Stomach (tissue), 4 donors: ENCODE measurements at regions not wholly inside any gene's neighbourhood (a gene's known extent, or its start where the extent isn't known, plus 50 kb on each side); places are given as distances from the start of the nearest gene placed in this dataset.

ENCODE experiments used
- POLR2A ChIP-seq, 4 donors: fragments of 450-650 bp; IDR thresholded peaks; one replicate each; pipeline ENCODE4 v1.6.1; 2016; ENCODE audit warnings: antibody characterized with exemption in 4 of 4, control low read depth in 2 of 4, mild to moderate bottlenecking in 1 of 4, moderate library complexity in 1 of 4
- POLR2AphosphoS5 ChIP-seq, 3 donors: sonication (generic); formaldehyde crosslinking; IDR thresholded peaks; one replicate each; pipeline ENCODE4 v1.6.1; 2016; ENCODE audit warnings: antibody characterized with exemption in 3 of 3
- TF ChIP-seq, protein P1 (sequence below), 7 experiments: fragments of 450-650 bp in 4 of 7; fragments of 200-600 bp in 3 of 7; sonication (generic) in 3 of 7; IDR thresholded peaks; one replicate each; pipeline ENCODE4 v1.5.1; 2016 to 2019; ENCODE audit warnings: antibody characterized with exemption in 7 of 7, control low read depth in 2 of 7, mild to moderate bottlenecking in 1 of 7

DNA sequence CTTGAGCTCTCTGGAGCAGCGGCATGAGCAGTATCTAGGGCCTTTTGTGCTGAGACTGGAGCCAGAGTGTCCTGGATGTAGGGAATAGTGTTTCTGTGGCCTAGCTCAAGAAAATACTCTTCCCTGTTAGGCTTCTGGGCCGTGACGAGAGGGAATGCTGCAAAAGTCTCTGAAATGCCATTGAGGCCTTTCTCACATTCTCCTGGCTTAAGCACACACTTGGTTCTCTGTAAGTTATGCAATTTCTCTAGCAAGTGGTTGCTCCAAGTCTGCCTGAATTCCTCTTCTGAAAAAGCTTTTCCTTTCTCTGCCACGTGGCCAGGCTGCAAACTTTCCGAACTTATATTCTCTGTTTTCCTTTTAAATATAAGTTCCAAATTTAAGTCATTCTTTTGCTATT is 744.4 kb downstream of the GRIK2 start:
- TF ChIP-seq POLR2AphosphoS5 (IDR thresholded peaks at IDR 0.05) (no peak), POLR2A (IDR thresholded peaks at IDR 0.05) (no peak)
- TF ChIP-seq, protein P1, sequence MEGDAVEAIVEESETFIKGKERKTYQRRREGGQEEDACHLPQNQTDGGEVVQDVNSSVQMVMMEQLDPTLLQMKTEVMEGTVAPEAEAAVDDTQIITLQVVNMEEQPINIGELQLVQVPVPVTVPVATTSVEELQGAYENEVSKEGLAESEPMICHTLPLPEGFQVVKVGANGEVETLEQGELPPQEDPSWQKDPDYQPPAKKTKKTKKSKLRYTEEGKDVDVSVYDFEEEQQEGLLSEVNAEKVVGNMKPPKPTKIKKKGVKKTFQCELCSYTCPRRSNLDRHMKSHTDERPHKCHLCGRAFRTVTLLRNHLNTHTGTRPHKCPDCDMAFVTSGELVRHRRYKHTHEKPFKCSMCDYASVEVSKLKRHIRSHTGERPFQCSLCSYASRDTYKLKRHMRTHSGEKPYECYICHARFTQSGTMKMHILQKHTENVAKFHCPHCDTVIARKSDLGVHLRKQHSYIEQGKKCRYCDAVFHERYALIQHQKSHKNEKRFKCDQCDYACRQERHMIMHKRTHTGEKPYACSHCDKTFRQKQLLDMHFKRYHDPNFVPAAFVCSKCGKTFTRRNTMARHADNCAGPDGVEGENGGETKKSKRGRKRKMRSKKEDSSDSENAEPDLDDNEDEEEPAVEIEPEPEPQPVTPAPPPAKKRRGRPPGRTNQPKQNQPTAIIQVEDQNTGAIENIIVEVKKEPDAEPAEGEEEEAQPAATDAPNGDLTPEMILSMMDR (IDR thresholded peaks at IDR 0.05): no peak
